Transverse colon (tissue), 4 donors: ENCODE measurements at regions not wholly inside any gene's neighbourhood (a gene's known extent, or its start where the extent isn't known, plus 50 kb on each side); places are given as distances from the start of the nearest gene placed in this dataset.

Source experiments
- DNase-seq: peaks from one replicate; pipeline ENCODE4 v3.0.0-alpha.2; 2019
- H3K27ac ChIP-seq, 4 donors: fragments of 200-600 bp; sonication (generic); 2 replicates each; pipeline ENCODE4 v1.5.1; 2016 to 2018; ENCODE audit warnings: inconsistent platforms in 4 of 4
- H3K27me3 ChIP-seq: fragments of 200-600 bp; sonication (generic); 2 replicates; pipeline ENCODE4 v1.5.1; 2017; ENCODE audit warnings: inconsistent platforms
- H3K36me3 ChIP-seq, 4 donors: fragments of 200-600 bp; sonication (generic); 2 replicates each; pipeline ENCODE4 v1.5.1; 2017 to 2019; ENCODE audit warnings: inconsistent platforms in 4 of 4
- H3K4me1 ChIP-seq, 4 donors: fragments of 200-600 bp; sonication (generic); 2 replicates each; pipeline ENCODE4 v1.5.1; 2017 to 2020; ENCODE audit warnings: inconsistent platforms in 4 of 4
- H3K4me3 ChIP-seq, 4 donors: fragments of 200-600 bp; sonication (generic); 1 replicate in 1 of 4; 2 replicates in 3 of 4; pipeline versions ENCODE4 v1.5.1 to v1.6.1; 2017 to 2019; ENCODE audit warnings: inconsistent platforms in 4 of 4
- H3K9me3 ChIP-seq, 2 donors: fragments of 200-600 bp; sonication (generic); 2 replicates each; pipeline ENCODE4 v1.5.1; 2017 to 2019; ENCODE audit warnings: inconsistent platforms in 2 of 2
- EP300 ChIP-seq: sonication (generic); formaldehyde crosslinking; IDR thresholded peaks from one replicate; pipeline ENCODE4 v1.6.1; 2017; ENCODE audit warnings: antibody characterized with exemption, low read depth
- POLR2A ChIP-seq: fragments of 450-650 bp; IDR thresholded peaks from one replicate; pipeline ENCODE4 v1.6.1; 2016; ENCODE audit warnings: antibody characterized with exemption, mild to moderate bottlenecking, moderate library complexity
- POLR2AphosphoS5 ChIP-seq, 3 donors: sonication (generic); formaldehyde crosslinking; IDR thresholded peaks; one replicate each; pipeline ENCODE4 v1.6.1; 2016; ENCODE audit warnings: antibody characterized with exemption in 3 of 3
- WGBS, 2 donors: methylation state at CpG; one replicate each; pipeline ENCODE4 v1.1.5; 2018; ENCODE audit warnings: low coverage in 1 of 2; 5-methylcytosine and 5-hydroxymethylcytosine counted together
- in situ Hi-C, 4 donors: fragments of 200-750 bp; cut with MboI; loops; one replicate each; pipeline versions ENCODE4 v1.15.0 to v1.15.1; 2017; ENCODE audit warnings: low sequenced_read_pairs in 3 of 4, low pct_ligation_motif_present in 1 of 4, low pct_unique_long_range_greater_than_20kb in 1 of 4
- intact Hi-C: fragments of 100-400 bp; cut with DNase I; formaldehyde crosslinking; loops from one replicate; pipeline ENCODE4 v1.15.1; 2023; ENCODE audit warnings: low total_unique reads
- TF ChIP-seq, protein P1 (sequence below), 5 experiments: fragments of 200-600 bp in 3 of 5; fragments of 450-650 bp in 2 of 5; sonication (generic) in 3 of 5; IDR thresholded peaks; 1 replicate in 2 of 5; 2 replicates in 3 of 5; pipeline ENCODE4 v1.5.1; 2016 to 2017; ENCODE audit warnings: antibody characterized with exemption in 5 of 5, inconsistent platforms in 3 of 5, mild to moderate bottlenecking in 2 of 5, moderate library complexity in 1 of 5

DNA sequence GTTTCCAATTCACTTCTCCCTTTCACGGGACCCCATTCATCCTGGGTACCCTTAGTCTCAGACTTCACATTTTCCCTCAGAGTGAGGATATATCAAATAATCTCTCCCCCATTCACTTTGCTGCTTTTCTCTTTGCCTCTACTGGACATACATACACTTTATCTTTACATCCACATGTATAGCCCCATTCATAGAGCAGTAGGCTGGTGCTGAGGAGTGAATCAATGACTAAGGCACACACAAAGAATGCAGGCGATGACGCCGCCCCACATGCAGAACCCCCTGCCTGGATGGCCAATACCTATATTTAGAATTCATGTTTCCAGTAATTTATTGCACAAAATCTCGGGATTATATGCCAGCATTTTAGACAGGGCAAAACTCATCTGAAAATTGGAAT lies 554.3 kb upstream of the TENM3 start:
- 65 to 89% methylated on average over 4 to 5 of the region's 5 CpGs for WGBS, 2 donors
- in situ Hi-C loops (no loop called here), intact Hi-C loops (no loop called here)
- Histone ChIP-seq H3K27ac (no peak overlapping the region), H3K4me1 (no peaks in the 10 kb centered on the region), H3K9me3 (no peaks in the 10 kb centered on the region), H3K27me3 (no peaks in the 10 kb centered on the region), H3K4me3 (no peak overlapping the region), H3K36me3 (no peaks in the 10 kb centered on the region)
- DNase-seq = no peak
- TF ChIP-seq EP300 = no peak
- TF ChIP-seq POLR2AphosphoS5 (IDR thresholded peaks at IDR 0.05) = no peak
- TF ChIP-seq POLR2A = no peak
- TF ChIP-seq, protein P1, sequence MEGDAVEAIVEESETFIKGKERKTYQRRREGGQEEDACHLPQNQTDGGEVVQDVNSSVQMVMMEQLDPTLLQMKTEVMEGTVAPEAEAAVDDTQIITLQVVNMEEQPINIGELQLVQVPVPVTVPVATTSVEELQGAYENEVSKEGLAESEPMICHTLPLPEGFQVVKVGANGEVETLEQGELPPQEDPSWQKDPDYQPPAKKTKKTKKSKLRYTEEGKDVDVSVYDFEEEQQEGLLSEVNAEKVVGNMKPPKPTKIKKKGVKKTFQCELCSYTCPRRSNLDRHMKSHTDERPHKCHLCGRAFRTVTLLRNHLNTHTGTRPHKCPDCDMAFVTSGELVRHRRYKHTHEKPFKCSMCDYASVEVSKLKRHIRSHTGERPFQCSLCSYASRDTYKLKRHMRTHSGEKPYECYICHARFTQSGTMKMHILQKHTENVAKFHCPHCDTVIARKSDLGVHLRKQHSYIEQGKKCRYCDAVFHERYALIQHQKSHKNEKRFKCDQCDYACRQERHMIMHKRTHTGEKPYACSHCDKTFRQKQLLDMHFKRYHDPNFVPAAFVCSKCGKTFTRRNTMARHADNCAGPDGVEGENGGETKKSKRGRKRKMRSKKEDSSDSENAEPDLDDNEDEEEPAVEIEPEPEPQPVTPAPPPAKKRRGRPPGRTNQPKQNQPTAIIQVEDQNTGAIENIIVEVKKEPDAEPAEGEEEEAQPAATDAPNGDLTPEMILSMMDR (IDR thresholded peaks at IDR 0.05) = no peak

DNA sequence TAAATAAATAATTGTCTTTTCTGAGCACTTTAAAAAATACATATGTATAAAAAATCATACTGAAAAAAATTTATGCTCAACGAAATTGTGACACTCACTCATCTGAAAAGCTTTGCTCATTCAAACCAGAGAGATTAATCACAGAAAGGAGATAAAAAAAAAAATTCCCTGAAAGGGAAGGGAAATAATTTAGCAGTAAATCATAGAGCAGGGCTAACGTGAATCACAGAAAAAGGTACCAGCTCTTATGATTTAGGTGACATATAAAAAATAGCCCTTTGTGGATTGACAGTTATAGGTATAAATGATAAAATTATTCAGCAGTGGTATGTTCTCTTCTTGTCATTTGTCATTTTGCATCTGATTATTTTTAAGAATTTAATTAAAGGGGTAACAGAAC lies 552.7 kb upstream of the TENM3 start:
- H3K27me3 ChIP-seq = no peaks in the 10 kb centered on the region
- intact Hi-C loops = no loop called here
- WGBS, 2 donors = 38 to 41% methylated on average over 2 of the region's 2 CpGs
- TF ChIP-seq EP300 (no peak), POLR2AphosphoS5 (IDR thresholded peaks at IDR 0.05) (no peak), POLR2A (no peak)
- TF ChIP-seq, protein P1 (IDR thresholded peaks at IDR 0.05) = no peak
- H3K36me3 ChIP-seq = no peaks in the 10 kb centered on the region
- no peaks in the 10 kb centered on the region for H3K4me1 ChIP-seq
- H3K9me3 ChIP-seq = no peaks in the 10 kb centered on the region
- no peak for DNase-seq
- no peak overlapping the region for H3K27ac ChIP-seq
- in situ Hi-C loops = no loop called here
- H3K4me3 ChIP-seq = no peak overlapping the region

DNA sequence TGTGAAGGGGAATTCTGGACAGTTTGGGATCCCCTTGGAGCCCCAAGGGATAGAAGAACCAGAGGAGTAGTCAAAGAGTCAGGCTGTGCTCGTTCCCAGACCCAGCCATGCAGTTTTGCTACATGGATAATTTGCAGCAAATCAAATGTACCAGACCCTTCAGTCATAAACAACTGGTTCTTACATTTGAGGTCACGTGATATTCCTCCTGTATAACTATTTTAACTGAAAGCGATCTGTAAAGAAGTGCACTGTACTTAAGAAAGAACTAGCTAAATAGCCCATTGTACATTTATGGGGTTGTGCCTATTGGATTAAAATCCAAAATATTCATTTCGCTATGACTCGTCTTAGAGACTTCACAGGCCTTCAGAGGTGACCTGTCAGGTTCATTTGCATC lies 550.2 kb upstream of the TENM3 start:
- no peaks in the 10 kb centered on the region for H3K27me3 ChIP-seq
- intact Hi-C loops = no loop called here
- 67 to 94% methylated on average over 4 to 5 of the region's 5 CpGs for WGBS, 2 donors
- H3K4me3 ChIP-seq = no peak overlapping the region
- DNase-seq = no peak
- no peak for TF ChIP-seq POLR2A
- TF ChIP-seq POLR2AphosphoS5 (IDR thresholded peaks at IDR 0.05) = no peak
- TF ChIP-seq, protein P1 (IDR thresholded peaks at IDR 0.05) = no peak
- no peak for TF ChIP-seq EP300
- no peak overlapping the region for H3K27ac ChIP-seq
- no peaks in the 10 kb centered on the region for H3K9me3 ChIP-seq
- no peaks in the 10 kb centered on the region for H3K36me3 ChIP-seq
- in situ Hi-C loops = no loop called here
- H3K4me1 ChIP-seq = no peaks in the 10 kb centered on the region

DNA sequence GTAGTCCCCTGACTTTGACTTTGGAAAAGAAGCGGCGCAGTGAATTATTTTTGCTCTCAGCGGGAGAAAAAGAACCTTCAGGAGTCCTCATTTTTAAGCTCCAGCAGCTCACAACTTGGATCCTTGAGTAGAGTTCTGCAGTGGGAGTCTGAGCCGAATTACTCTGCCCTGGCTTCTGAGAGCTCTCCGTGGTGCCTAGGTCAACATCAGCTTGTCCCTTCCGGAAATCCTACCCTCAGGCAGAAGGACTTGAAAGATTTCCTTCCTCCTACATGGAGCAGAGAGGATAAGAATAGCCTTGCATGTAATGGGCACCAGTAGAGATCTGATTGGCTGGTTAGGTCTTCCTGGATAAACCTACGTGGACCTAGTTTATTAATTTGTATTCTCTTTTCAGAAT lies 549.7 kb upstream of the TENM3 start:
- H3K4me1 ChIP-seq = no peaks in the 10 kb centered on the region
- H3K9me3 ChIP-seq = no peaks in the 10 kb centered on the region
- intact Hi-C loops = no loop called here
- H3K27ac ChIP-seq = no peak overlapping the region
- 58 to 74% methylated on average over 3 to 7 of the region's 7 CpGs for WGBS, 2 donors
- TF ChIP-seq, protein P1 (IDR thresholded peaks at IDR 0.05) = no peak
- TF ChIP-seq POLR2AphosphoS5 (IDR thresholded peaks at IDR 0.05) = no peak
- TF ChIP-seq POLR2A = no peak
- TF ChIP-seq EP300 = no peak
- H3K36me3 ChIP-seq = no peaks in the 10 kb centered on the region
- no peaks in the 10 kb centered on the region for H3K27me3 ChIP-seq
- in situ Hi-C loops = no loop called here
- no peak overlapping the region for H3K4me3 ChIP-seq
- no peak for DNase-seq
